NCI-H2029 (cell line): ENCODE measurements at regions not wholly inside any gene's neighbourhood (a gene's known extent, or its start where the extent isn't known, plus 50 kb on each side); places are given as distances from the start of the nearest gene placed in this dataset.
"Not testable (repeated sequence)": the region's sequence is repeated elsewhere in the genome, so short reads cannot be mapped to it uniquely, and the experiment has no call there.

ENCODE experiments used
- DNase-seq: peaks from one replicate; lab custom pipeline; 2025; lab: John Stamatoyannopoulos, UW

DNA sequence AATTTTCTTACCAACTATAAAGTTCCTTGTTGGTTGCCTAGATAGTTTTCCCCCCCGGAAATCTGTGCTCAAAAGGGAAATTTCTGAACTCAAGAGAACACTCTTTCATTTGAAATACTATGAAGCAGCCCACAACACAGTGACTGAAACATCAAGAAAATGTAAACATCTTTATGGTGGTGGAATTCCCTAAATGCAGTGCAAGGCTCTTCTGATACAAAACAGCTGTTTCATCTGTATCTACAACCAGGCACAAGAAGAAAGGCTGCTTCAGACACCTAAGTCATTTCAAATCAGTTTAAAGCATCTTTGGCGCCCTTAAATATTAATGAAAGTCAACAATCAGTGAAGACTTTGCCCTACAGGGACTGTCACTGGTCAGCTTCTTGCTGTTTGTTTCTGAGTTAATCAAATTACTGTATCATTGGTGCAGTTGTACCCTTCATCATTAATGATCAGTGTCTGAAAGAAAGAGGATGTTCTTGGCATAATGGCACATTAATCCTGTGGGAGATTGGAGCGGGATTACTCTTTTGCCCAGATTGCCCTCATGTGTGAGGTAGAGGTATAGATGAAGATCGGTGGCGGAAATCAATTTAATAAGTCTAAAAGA lies 947.0 kb downstream of the NR2F1-AS1 start:
- DNase-seq: no peak

DNA sequence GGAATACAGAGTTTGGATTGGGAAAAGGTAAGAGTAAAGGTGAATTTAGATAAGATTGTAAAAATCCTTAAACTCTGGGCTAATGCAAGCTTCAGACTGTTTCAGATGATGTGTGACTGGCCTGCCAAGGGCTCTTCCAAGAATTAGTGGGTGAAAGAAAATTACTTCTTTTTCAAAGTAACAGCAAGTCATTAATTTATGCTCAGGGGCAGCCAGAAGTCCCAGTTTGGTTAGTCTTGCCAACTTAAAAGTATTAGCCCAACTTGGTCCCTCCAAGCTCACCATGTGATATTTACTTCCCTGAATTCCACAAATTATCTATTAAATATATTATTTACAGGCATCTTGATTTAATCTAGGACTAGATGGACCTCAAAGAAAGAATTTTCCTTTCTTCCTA lies 947.8 kb downstream of the NR2F1-AS1 start:
- no peak for DNase-seq

DNA sequence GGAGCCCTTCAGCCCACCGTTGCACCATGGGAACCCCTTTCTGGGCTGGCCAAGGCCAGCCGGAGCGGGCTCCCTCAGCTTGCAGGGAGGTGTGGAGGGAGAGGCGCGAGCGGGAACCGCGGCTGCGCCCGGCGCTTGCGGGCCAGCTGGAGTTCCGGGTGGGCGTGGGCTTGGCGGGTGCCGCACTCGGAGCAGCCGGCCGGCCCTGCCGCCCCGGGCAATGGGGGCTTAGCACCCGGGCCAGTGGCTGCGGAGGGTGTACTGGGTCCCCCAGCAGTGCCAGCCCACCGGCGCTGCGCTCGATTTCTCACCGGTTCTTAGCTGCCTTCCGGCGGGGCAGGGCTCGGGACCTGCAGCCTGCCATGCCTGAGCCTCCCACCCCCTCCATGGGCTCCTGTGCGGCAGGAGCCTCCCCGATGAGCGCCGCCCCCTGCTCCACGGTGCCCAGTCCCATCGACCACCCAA lies 949.8 kb downstream of the NR2F1-AS1 start:
- DNase-seq: not testable (repeated sequence)

DNA sequence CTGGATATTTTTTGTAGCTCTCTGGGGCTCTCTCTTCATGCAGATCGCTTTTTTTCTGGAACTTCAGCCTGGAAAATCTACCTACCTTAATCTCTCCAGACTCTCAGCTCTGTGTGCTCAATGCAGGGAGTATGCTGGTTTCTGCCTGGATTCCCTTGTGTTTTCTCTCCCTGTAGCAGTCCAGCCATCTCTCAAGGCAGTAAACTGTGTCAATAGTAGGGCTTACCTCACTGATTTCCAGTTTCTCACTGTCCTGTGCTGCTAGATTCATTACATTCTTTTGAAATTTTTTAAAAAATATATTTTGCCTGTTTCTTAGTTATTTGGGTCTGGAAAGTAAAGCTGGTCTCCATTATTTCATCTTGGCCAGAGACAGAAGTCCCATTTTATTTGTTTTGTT lies 951.4 kb downstream of the NR2F1-AS1 start:
- no peak for DNase-seq

DNA sequence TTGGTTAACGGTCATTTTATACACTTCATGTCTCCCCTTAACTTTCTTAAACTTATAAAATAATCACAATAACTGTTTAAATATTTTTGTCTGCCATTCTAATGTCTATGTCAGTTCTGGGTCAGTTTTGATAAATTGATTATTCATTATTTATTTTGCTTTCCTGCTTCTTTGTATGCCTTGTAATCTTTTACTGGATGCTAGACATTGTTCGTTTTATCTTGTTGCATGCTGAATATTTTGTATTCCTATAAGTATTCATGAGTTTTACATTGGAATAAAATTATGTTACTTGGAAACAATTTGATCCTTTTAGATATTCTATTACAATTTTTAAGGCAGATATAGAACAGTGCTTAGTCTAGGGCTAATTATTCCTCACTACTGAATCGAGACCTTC lies 952.0 kb downstream of the NR2F1-AS1 start:
- no peak for DNase-seq

DNA sequence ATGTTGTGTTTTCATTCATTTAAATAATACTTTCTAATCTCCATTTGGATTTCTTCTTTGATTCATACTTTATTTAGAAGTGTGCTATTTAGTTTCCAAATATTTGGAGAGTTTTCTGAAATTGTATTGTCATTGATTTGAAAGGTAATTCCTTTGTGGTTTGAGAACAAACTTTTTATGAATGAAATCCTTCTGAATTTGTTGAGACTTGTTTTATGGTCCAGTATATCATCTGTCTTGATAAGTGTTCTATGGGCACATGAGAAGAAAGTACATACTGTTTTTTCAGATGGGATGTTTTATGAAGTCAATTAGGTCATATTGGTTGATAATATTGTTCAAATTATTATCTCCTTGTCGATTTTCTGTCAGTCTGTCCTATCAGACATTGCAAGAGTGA lies 953.8 kb downstream of the NR2F1-AS1 start:
- no peak for DNase-seq

DNA sequence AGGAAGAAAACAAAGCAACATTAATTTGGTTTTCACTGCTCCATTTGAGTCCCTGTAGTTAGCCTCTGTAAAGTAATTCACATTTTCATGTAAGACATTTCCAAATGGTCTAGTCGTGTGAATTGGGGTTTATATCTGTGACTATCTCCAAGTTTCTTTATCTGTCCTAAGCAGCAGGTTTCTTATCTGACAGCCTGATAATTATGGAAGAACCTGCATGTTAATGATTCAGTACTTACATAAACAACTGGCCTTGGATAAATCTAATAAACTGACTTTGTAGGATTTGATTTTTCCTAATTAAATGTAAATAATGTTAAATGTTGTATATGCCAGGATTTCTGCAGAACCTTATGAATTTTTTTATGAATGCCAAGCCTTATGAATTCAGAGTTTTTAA lies 964.9 kb downstream of the NR2F1-AS1 start:
- DNase-seq: no peak

DNA sequence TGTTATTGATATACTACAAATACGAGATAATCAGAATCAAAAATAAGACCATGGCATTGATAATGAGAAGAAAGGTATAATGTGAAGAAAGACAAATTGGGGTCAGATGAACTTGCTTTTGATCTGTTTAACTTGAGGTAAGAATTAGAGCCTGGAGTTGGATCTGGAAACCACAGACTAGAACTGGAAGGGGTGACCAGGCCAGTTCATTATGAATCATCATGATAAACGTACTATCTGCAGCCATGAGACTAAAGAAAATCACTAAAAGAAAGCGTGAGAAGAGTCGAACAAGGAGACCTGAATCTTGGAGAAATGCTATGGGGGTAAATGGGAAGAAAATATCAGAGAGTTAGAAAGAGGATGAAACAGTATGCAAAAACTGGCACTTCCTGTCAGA lies 967.5 kb downstream of the NR2F1-AS1 start:
- no peak for DNase-seq

DNA sequence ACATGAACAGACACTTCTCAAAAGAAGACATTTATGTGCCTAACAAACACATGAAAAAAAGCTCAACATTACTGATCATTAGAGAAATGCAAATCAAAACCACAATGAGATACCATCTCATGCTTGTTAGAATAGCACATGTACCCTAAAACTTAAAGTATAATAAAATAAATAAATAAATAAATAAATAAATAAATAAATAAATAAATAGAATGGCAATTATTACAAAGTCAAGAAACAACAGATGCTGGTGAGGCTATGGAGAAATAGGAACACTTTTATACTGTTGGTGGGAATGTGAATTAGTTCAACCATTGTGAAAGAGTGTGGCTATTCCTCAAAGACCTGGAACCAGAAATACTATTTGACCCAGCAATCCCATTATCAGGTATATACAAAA lies 970.6 kb downstream of the NR2F1-AS1 start:
- not testable (repeated sequence) for DNase-seq

DNA sequence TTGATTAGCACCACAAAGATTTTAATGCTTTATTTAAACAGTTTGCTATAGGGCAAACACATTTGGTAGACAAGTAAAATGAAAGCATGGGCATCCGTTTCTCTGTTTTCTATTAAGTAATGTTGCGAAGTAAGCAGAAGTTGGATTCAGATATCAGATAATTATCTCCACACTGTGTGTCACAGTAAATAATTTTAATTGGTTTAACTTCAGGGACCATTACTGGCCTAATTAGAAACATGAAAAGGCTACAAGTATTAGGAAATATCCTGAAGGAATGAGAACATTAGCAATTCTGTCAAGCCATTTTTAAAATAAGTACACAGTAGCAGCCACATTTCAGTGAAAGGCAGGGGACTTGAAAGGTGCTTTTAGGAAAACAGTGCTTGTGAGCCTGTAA lies 975.4 kb downstream of the NR2F1-AS1 start:
- DNase-seq: no peak

DNA sequence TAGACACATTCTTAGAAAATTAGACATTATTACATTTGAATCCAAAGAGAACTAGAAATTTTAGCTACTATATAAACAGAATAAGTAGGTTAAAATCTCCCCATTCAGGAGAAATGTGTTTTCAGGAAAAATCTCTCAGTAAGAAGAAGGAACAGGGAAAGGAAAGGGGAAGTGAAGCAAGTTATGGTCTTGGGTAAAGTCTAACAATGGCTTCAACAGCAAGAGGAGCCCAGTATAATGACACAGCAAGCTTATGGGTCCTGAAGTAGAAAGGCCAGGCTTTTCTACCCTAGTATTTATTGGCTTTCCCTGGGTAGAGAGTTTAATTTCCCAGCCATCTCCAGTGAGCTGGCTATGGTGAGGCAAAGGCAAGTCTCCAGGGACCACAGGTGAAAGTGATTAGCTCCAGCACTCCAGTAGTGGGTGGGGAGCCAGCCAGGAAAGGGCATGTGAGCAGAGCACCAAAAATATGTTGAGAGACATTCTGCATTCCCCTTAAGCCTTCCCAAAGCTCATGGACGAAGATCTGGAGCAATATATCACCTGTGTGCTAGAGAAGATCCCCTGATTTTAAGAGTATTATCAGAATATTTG lies 981.7 kb downstream of the NR2F1-AS1 start:
- DNase-seq: no peak

DNA sequence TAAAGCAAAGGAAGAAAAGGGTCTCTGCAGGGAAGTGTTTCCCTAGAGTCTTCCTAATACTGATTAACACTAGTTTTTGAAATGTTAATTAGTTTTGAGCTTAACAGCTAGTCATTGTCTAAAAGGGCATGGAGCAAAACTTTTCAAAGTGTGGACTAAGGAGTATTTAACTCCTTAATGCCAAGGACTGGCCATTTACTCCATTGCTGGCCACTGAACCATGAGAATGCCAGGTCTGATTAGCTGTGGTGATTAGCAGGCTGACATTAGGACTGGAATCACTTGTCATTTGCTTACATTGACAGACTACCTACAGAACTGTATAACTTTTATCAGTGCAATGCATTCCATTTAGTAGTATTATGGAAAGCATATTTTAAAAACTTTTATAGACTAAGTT lies 987.0 kb downstream of the NR2F1-AS1 start:
- no peak for DNase-seq

DNA sequence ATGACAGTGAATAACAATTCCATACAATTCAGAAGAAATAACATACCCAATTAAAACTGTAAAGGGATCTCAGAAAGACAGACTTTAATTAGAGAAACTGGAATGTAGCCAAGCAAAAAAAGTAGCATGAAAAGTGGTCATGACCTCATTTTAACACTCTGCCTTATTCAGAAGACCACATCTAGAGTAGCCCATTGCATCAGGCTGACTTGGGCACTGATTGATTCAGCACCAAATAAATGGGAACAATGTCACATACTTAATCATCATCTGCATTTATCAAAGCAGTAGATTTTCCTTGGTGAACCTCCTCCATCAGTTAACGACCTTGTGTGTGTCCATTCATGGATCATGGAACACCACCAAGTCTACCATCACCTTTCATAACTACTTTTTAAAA lies 992.1 kb downstream of the NR2F1-AS1 start:
- DNase-seq: no peak

DNA sequence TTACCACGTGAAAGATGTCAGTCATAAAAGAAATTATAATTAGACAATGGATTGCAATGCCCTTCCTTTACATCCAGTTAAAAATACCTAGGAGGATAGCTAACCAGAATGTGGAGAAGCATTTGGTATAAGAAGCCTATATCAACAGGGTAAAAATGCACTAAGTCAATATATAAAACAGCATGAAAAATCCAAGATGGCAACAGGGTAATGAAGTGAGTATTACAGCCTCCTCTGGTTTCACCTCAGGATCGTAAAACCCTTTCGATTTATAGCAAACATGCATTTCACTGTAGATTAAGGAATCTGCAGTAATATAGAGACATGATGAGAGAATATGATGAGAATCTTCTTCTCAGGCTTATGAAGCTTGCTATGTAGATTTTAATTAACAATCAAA lies 999.3 kb downstream of the NR2F1-AS1 start:
- no peak for DNase-seq

DNA sequence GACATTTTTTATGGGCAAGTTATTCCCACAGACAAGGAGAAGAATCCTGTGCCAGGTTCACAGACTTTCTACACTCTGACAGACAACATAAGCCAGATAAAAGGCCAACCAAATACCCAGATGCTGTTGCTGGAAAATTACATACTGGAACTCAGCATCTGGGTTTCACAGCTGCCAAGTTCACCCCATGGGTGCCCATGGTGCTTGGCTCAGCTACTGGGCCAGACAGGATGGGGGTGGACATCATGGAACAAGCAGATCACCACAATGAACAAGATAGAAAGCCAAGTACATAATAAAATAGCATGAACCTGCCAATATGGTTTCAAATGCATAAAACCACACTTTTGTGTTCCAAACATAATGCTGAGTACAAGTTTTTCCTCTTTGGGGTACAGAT lies 999.8 kb downstream of the NR2F1-AS1 start:
- DNase-seq: no peak

DNA sequence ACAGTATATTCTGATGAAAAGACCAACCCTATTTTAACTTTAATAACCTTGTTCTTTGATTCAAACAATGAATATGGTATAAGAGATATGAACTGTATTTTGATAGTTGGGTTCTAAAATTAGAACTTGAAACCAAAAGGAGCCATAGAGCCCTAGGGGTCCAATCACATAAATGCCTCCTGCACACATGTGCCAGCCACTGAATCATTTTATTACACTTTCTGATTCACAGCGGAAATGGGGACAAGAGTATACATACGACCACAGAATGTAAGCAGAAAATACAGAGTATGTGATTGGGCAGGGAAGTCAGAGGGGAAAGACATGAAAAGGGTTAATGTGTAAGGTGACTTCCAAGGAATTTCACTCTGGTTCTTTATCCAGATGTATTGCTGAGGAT lies 1000.2 kb downstream of the NR2F1-AS1 start:
- DNase-seq: no peak

DNA sequence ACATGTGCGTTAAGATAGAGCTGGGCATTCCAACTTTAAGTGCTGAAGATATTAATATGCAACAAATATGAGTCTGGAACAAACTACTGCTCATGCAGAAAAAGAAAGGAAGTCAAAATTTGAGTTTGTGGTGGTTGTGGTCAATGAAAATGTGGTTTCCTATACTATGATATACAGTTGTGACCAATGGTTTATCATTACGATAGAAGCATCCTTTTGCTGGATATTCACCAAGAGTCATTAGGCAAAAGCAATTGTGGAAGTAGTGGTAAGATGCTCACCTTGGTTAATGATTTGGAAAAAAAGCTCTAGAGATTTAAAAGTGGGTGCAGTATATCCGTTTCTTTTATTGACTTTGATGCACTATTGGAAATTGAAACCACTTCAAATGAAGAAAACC lies 1007.0 kb downstream of the NR2F1-AS1 start:
- no peak for DNase-seq

DNA sequence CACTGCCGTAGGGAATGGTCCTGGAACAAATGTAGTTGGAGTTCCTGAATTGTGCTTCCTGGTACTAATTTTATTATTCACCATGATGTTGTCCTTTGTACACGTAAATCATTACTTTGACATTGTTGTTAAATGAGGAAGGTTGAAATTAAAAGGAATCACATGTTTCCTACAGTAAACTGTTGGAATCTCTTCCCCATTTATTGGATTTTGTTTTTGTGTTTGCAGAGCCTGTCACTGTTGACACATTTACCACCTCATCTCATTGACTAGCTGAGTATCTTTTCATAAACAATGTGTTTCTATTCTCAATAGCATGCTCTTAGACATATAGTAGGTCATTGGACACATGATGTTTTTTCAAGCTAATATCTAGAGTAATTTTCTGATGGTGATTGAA lies 1012.5 kb downstream of the NR2F1-AS1 start:
- DNase-seq: no peak

DNA sequence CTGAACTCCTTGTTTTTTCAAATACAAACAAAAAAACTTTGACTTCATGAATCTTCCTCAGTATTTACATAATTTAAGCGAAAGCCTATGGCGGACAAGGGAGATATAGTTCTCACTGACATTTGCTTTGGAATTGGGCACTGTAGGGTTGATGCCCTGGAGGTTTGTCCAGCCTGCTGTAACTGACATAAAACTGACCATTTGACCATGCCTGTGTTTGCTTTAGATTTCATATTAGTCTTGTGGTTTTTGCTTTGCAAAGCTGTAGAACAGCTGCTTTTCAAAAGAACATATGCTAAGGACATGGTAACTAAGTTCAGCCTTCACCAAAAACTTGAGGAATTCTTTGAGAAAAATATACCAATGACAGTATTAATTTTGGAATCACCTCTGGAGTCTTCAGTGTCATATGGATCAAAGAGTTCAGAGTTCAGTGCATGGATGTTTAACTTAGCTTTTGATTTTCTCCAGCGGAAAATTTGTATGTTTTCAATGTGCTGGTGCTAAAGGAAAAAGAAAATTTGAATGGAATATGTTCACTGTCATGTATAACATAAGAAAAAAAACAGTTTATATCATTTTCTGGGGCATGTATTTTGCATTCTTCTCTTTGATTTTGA lies 1013.1 kb downstream of the NR2F1-AS1 start:
- no peak for DNase-seq

DNA sequence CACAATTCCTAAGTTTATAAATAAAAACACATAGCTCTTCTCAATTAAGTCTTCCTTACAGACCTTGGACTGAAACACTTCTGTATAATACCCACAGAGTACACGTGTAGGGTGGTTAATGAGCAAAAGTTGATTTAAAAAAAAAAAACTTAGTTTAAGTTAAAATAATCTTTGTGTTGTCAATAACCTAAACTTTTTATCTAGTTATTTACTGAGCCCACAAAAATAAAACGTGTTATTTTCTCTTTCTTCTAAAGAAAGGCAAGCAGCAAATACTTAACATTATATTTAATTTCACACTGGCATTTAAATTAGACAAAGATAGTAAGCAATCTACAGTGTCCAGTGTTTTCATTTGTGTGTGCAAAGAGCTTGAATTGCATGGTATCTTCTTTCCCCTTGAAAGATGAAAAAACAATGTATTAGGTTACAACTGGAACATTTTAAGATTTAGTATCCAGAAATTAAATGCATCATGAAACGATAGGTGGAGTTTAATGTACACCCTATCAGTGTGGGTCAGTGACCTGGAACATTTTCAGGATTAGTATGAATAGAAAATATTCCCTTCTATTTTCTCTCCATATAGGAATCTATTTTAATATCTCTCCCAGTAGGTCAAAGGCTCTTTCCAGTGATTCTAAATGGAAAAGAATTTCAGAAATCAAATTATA lies 1014.8 kb downstream of the NR2F1-AS1 start:
- DNase-seq: no peak

DNA sequence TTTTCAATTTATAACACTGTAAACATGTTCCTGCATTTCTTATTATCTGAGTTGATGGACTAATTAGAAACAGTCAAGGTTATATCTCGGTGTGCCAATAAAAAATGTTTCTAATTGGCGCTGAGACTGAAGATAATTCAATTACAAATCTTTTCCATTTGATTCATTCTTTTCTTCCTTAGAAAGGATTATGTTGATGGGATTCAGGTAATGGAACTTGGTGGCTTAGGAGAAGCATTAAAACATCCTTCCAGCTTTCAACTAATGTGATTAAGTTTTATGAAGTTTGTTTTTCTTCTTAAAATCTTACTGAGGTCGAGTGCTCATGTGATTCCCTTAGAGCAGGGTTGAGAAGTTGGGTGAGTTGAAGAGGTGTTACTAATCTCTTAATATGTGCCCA lies 1015.3 kb downstream of the NR2F1-AS1 start:
- DNase-seq: no peak

DNA sequence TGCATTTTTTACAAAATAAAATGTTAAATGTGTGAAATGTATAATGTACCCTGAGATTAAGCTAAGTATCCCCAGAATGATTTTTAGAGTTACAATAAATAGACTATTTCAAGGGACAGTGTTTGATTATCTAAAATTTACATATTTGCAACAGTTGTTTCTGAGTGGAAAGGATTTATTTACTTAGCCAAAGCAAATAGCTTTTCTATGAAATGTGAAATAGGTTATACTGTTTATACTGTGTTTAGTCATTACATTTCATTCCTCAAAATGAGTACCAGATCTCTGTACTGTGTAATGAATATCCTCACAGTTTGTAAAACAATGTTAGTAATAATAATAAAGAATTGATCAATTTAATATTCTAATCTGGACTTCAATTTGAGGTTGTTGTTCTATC lies 1019.0 kb downstream of the NR2F1-AS1 start:
- no peak for DNase-seq

DNA sequence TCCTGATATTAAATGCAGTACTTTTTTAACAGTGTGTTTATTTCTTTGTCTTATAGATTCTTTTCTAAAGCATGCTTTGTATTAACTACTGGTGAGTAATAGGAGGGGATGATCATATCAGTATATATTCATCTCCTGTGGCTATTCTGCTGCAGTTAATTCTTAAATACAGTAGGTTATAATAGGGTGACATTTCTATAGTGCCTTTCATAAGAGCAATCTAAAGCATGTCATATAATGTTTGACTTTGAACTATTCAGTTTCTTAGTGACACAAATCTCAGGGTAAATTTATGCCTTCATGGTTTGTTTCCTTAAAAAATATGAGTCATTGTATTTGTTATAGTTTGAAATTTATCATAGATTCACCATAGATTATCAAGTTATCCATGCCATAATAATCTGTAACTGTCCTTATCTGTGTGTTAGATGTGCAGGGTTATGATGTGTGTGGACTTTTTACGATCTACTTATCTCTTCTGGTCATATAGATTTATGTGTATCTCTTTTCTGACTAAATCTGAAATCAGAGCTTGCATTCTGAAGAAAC lies 1019.5 kb downstream of the NR2F1-AS1 start:
- DNase-seq: no peak
